Immature natural killer cell (primary cell): ENCODE measurements at regions not wholly inside any gene's neighbourhood (a gene's known extent, or its start where the extent isn't known, plus 50 kb on each side); places are given as distances from the start of the nearest gene placed in this dataset.
A peak's percentile ranks its signal among the peaks of the same experiment; 100 is the strongest.

Experiments used
- DNase-seq, 3 donors: peaks; one replicate each; pipeline ENCODE4 v3.0.0; 2022; ENCODE audit warnings: mixed read lengths in 1 of 3
- H3K27ac Mint-ChIP-seq, 6 donors: one replicate each; pipeline ENCODE4 v1.8.0; 2020; ENCODE audit warnings: mixed read lengths in 6 of 6, mild to moderate bottlenecking in 5 of 6, inconsistent platforms in 4 of 6, moderate library complexity in 3 of 6
- H3K27me3 Mint-ChIP-seq, 3 donors: one replicate each; pipeline ENCODE4 v1.8.0; 2020 to 2021; ENCODE audit warnings: low read depth in 3 of 3, mild to moderate bottlenecking in 3 of 3, mixed read lengths in 3 of 3, moderate library complexity in 3 of 3, inconsistent platforms in 1 of 3
- H3K36me3 Mint-ChIP-seq, 3 donors: one replicate each; pipeline ENCODE4 v1.8.0; 2020; ENCODE audit warnings: mixed read lengths in 3 of 3, inconsistent platforms in 2 of 3, mild to moderate bottlenecking in 2 of 3
- H3K4me1 Mint-ChIP-seq, 2 donors: one replicate each; pipeline ENCODE4 v1.8.0; 2020; ENCODE audit warnings: inconsistent platforms in 2 of 2, mild to moderate bottlenecking in 2 of 2, mixed read lengths in 2 of 2, moderate library complexity in 1 of 2
- H3K4me3 Mint-ChIP-seq, 5 donors: one replicate each; pipeline ENCODE4 v1.8.0; 2020; ENCODE audit warnings: mild to moderate bottlenecking in 5 of 5, mixed read lengths in 5 of 5, inconsistent platforms in 3 of 5, moderate library complexity in 3 of 5
- H3K9me3 Mint-ChIP-seq, 6 donors: one replicate each; pipeline ENCODE4 v1.8.0; 2020; ENCODE audit warnings: mild to moderate bottlenecking in 6 of 6, mixed read lengths in 6 of 6, inconsistent platforms in 4 of 6, moderate library complexity in 3 of 6

DNA sequence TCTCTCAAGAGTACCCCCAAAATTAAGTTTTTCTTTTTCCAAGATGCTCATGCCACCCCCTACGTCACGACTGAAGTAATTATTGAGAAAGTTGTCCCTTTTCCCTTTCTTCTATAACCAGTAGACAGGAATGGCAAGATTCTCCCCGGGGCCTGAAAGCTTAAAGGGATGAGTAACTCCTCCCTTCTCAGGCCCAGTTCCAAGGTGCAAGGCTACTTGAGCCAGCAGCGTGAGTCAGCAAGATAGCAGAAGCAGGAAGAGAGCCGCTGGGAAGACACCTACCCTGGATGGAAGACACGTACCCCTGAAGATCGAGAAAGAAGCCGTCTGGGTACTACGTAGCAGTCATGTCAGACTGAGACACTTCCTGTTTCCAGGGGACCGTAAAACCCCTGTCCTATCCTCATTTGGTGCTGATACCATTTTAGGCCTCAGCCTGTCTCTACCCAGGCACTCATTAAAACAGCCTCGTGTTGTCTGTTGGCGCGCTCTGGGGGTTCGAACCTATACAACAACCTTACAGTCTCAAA is 241.0 kb downstream of the ADGRG6 start:
- DNase-seq: no peak
- Mint-ChIP-seq H3K4me3 (no peak overlapping the region), H3K9me3 (no peaks in the 10 kb centered on the region), H3K36me3 (no peaks in the 10 kb centered on the region), H3K27me3 (peaks cover 0 to 5% (median 0%) of the 10 kb centered on the region in 3 donors), H3K4me1 (no peaks in the 10 kb centered on the region), H3K27ac (no peak overlapping the region)

- Mint-ChIP-seq H3K27ac (no peak overlapping the region), H3K27me3 (peaks cover 0 to 5% (median 0%) of the 10 kb centered on the region in 3 donors), H3K9me3 (no peaks in the 10 kb centered on the region), H3K36me3 (no peaks in the 10 kb centered on the region), H3K4me3 (no peak overlapping the region), H3K4me1 (no peaks in the 10 kb centered on the region)
- DNase-seq: no peak
Measured at GRCh38 chr6:142543606-142544005, 241.8 kb downstream of the ADGRG6 start.

- Mint-ChIP-seq H3K4me1 (no peaks in the 10 kb centered on the region), H3K27ac (no peak overlapping the region), H3K36me3 (no peaks in the 10 kb centered on the region), H3K4me3 (no peak overlapping the region), H3K9me3 (no peaks in the 10 kb centered on the region), H3K27me3 (peaks cover 0 to 5% (median 2%) of the 10 kb centered on the region in 3 donors)
- DNase-seq: no peak
Measured at GRCh38 chr6:142544199-142544838, 242.5 kb downstream of the ADGRG6 start.

GRCh38 chr6:142545147-142545546 is 243.3 kb downstream of the ADGRG6 start:
- DNase-seq: no peak
- no peaks in the 10 kb centered on the region for H3K9me3 Mint-ChIP-seq
- H3K27ac Mint-ChIP-seq: no peak overlapping the region
- H3K4me1 Mint-ChIP-seq: no peaks in the 10 kb centered on the region
- peaks cover 0 to 5% (median 2%) of the 10 kb centered on the region in 3 donors for H3K27me3 Mint-ChIP-seq
- no peaks in the 10 kb centered on the region for H3K36me3 Mint-ChIP-seq
- H3K4me3 Mint-ChIP-seq: no peak overlapping the region

DNA sequence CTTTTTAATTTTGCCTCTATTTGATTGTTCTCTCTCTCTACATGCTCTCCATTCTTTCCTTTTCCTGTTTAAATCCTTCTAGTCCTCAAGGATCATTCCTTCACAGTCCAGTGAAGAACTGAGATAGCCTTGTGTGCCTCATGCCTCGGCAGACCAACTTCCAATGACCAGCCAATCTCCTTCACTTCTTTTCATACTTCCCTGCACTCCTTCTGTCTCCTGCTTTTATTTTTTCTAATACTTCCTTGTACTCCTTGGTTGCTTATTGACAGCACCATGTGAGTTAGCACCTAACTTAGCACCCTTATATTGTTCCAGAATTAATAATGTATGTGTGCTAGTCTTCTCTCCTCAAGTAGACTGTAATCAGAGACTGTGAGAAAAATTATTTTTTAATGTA is 246.8 kb downstream of the ADGRG6 start:
- no peaks in the 10 kb centered on the region for H3K9me3 Mint-ChIP-seq
- DNase-seq: no peak
- no peak overlapping the region for H3K4me3 Mint-ChIP-seq
- no peak overlapping the region for H3K27ac Mint-ChIP-seq
- H3K4me1 Mint-ChIP-seq: no peaks in the 10 kb centered on the region
- peaks cover 0 to 6% (median 3%) of the 10 kb centered on the region in 3 donors for H3K27me3 Mint-ChIP-seq
- no peaks in the 10 kb centered on the region for H3K36me3 Mint-ChIP-seq

DNA sequence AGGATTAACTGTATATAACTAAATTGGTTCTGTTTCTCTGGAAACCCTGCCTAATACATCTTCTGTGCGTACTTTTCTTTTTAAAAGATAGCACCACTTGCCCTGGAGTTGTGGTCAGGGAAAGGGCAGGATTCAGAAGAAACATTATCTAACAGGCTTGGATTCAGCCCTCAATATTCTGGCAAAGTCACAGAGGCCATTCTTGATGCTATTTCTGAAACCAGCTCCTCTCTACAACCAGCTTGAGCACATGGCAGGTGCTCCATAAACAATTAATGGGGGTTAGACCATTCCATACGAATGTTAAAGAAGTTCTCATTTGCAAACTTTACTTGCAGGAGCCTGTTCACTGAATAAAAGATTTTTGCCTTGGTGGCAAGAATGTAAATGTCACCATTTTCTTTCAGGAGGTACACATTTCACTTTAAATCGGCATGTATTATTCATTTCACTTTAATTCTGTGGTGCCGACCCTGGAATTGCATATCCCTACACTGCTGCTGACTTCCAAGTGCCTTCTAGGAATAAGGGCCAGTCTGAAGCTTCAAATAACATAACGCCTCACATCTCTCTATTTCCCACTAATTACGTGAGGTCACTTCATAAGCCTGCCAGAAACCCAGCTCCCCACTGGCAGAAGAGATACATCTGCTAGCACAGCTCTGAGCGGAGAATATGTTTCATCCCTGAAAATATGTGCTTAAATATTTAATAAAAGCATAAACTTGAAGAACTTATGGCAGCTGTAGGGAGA is 248.7 kb downstream of the ADGRG6 start:
- Mint-ChIP-seq H3K4me3 (no peak overlapping the region), H3K36me3 (no peaks in the 10 kb centered on the region), H3K9me3 (no peaks in the 10 kb centered on the region), H3K27ac (no peak overlapping the region), H3K27me3 (peaks cover 0 to 6% (median 3%) of the 10 kb centered on the region in 3 donors), H3K4me1 (no peaks in the 10 kb centered on the region)
- no peak for DNase-seq

- Mint-ChIP-seq H3K9me3 (no peaks in the 10 kb centered on the region), H3K36me3 (no peaks in the 10 kb centered on the region), H3K4me3 (no peak overlapping the region), H3K4me1 (no peaks in the 10 kb centered on the region), H3K27me3 (peaks cover 0 to 6% (median 3%) of the 10 kb centered on the region in 3 donors), H3K27ac (no peak overlapping the region)
- DNase-seq: no peak
Measured at GRCh38 chr6:142551274-142551811, 249.5 kb downstream of the ADGRG6 start.

- H3K36me3 Mint-ChIP-seq: no peaks in the 10 kb centered on the region
- H3K27ac Mint-ChIP-seq: no peak overlapping the region
- no peak overlapping the region for H3K4me3 Mint-ChIP-seq
- peaks cover 0 to 3% (median 0%) of the 10 kb centered on the region in 6 donors for H3K9me3 Mint-ChIP-seq
- peaks cover 0 to 5% (median 4%) of the 10 kb centered on the region in 3 donors for H3K27me3 Mint-ChIP-seq
- no peaks in the 10 kb centered on the region for H3K4me1 Mint-ChIP-seq
- no peak for DNase-seq
Measured at GRCh38 chr6:142558786-142559185, 257.0 kb downstream of the ADGRG6 start.

DNA sequence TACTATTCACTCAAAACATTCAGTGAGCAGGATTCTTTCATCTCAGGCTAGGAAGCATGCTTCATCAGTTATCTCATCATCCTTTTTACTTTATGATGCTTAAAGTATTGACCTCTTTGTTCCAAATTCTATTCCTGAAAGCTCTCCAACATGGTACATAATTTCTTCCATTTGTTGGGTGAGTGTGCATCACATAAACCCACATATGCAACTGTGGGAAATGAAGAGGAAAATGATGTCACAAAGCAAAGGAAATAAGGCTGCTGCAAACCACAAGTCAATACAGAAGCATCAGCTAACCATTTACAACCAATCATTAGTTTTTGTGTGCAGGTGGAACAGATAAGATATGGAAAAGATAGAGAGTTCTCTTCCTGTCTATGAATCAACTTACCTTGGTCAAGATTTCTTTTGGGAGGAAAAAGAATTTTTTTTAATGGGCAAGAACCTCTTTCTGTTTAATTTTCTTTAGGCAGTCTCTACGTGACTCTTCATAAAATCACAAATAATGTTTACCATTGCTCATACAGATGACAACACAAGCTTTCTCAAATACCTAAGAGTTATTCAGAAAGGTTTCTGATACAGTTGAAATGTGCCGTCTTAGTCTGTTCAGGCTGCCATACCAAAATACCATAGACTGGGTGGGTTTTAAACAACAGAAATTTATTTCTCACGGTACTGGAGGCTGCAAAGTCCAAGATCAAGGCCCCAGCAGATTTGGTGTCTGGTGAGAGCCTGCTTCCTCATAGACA is 259.9 kb downstream of the ADGRG6 start:
- H3K4me3 Mint-ChIP-seq: no peak overlapping the region
- H3K27ac Mint-ChIP-seq: no peak overlapping the region
- no peak for DNase-seq
- H3K36me3 Mint-ChIP-seq: no peaks in the 10 kb centered on the region
- H3K4me1 Mint-ChIP-seq: no peaks in the 10 kb centered on the region
- peaks cover 0 to 3% (median 0%) of the 10 kb centered on the region in 6 donors for H3K9me3 Mint-ChIP-seq
- peaks cover 0 to 7% (median 4%) of the 10 kb centered on the region in 3 donors for H3K27me3 Mint-ChIP-seq

GRCh38 chr6:142562865-142563264 is 261.1 kb downstream of the ADGRG6 start:
- peaks cover 0 to 11% (median 4%) of the 10 kb centered on the region in 3 donors for H3K27me3 Mint-ChIP-seq
- peaks cover 0 to 3% (median 0%) of the 10 kb centered on the region in 6 donors for H3K9me3 Mint-ChIP-seq
- H3K27ac Mint-ChIP-seq: no peak overlapping the region

GRCh38 chr6:142566628-142567396 is 265.0 kb downstream of the ADGRG6 start:
- Mint-ChIP-seq H3K27me3 (peaks cover 0 to 6% (median 4%) of the 10 kb centered on the region in 3 donors), H3K9me3 (peaks cover 0 to 2% (median 0%) of the 10 kb centered on the region in 6 donors), H3K27ac (no peak overlapping the region), H3K4me3 (no peak overlapping the region), H3K36me3 (no peaks in the 10 kb centered on the region), H3K4me1 (no peaks in the 10 kb centered on the region)
- peak; percentile 3 to 15 (median 15) for DNase-seq

More at GRCh38 chr6:142562865-142563264, 261.1 kb downstream of the ADGRG6 start:
- no peaks in the 10 kb centered on the region for H3K36me3 Mint-ChIP-seq
- H3K4me3 Mint-ChIP-seq: no peak overlapping the region
- no peaks in the 10 kb centered on the region for H3K4me1 Mint-ChIP-seq
- no peak for DNase-seq

DNA sequence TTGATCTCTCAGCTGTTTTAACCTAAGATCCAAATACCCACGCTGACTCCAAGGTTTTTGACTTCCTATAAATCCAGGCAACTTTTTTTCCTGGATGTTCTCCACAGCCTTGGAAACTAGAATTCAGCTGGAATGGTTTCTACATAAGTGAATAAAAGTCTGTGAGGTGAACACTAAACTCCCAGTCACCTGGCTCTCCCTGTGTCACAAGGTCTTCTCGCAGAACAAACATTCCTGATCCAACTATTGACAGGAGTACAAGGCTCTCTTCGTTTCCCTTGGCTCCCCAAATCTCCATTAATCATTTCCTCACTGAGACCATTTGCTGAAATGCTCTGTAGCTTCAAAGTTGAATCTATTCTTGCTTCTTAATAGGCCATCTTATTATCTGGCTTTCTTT is 265.7 kb downstream of the ADGRG6 start:
- Mint-ChIP-seq H3K4me1 (no peaks in the 10 kb centered on the region), H3K27me3 (peaks cover 0 to 6% (median 4%) of the 10 kb centered on the region in 3 donors), H3K27ac (no peak overlapping the region), H3K9me3 (peaks cover 0 to 2% (median 0%) of the 10 kb centered on the region in 6 donors), H3K4me3 (no peak overlapping the region), H3K36me3 (no peaks in the 10 kb centered on the region)
- no peak for DNase-seq
